Endothelial cell of umbilical vein (primary cell): ENCODE measurements at regions not wholly inside any gene's neighbourhood (a gene's known extent, or its start where the extent isn't known, plus 50 kb on each side); places are given as distances from the start of the nearest gene placed in this dataset.

Experiments used
- BruUV-seq: library from RNA; stranded (reverse); fragments of 400-500 nt; replicated peaks from 2 replicates; lab custom pipeline; 2021; lab: Mats Ljungman, UMichigan
- CTCF ChIA-PET: fragments of 300-600, 350-600 bp; sonication (Branson Sonifier 250); formaldehyde crosslinking; loops from one replicate; lab custom pipeline; 2021; ENCODE audit warnings: antibody characterized with exemption, inconsistent platforms; lab: Charles Lee
- POLR2A ChIA-PET: fragments of 300-600, 350-600 bp; sonication (Branson Sonifier 250); formaldehyde crosslinking; loops from one replicate; lab custom pipeline; 2021; ENCODE audit warnings: antibody characterized with exemption, inconsistent platforms; lab: Charles Lee
- DNase-seq: peaks from one replicate; pipeline ENCODE4 v3.0.0-alpha.2; 2011; ENCODE audit warnings: low read depth, low spot score
- FAIRE-seq: peaks from 2 replicates; lab custom pipeline; 2011; peaks lifted over from hg19 to GRCh38; lab: Jason Lieb, UNC
- H2AFZ ChIP-seq: 2 replicates; pipeline ENCODE4 v1.6.0; 2012; ENCODE audit warnings: low read depth, low read length, control low read depth, inconsistent platforms
- H3K27ac ChIP-seq: 2 replicates; pipeline ENCODE4 v1.5.1; 2011; ENCODE audit warnings: low read depth, mild to moderate bottlenecking, control low read depth, low read length, moderate library complexity; ENCODE audit not compliant: insufficient read depth
- H3K27me3 ChIP-seq, 2 experiments: 2 replicates each; pipeline versions ENCODE4 v1.6.0 to v1.6.1; 2011; ENCODE audit warnings: low read length in 2 of 2, mixed read lengths in 1 of 2; ENCODE audit not compliant: control insufficient read depth in 2 of 2, insufficient read depth in 2 of 2
- H3K36me3 ChIP-seq, 2 experiments: 2 replicates in 1 of 2; 3 replicates in 1 of 2; pipeline ENCODE4 v1.5.1; 2011; ENCODE audit warnings: low read length in 2 of 2, mild to moderate bottlenecking in 1 of 2, moderate library complexity in 1 of 2; ENCODE audit not compliant: control insufficient read depth in 2 of 2, insufficient read depth in 2 of 2; ENCODE audit errors: extremely low read depth in 1 of 2
- H3K4me1 ChIP-seq: 3 replicates; pipeline ENCODE4 v1.5.1; 2011; ENCODE audit warnings: mild to moderate bottlenecking, low read length; ENCODE audit not compliant: control insufficient read depth, insufficient read depth; ENCODE audit errors: extremely low read depth
- H3K4me2 ChIP-seq: 2 replicates; pipeline ENCODE4 v1.6.1; 2011; ENCODE audit warnings: low read length, control low read depth, mixed read lengths; ENCODE audit not compliant: insufficient read depth
- H3K4me3 ChIP-seq, 3 experiments: fragments of 200-600 bp in 1 of 3; sonication (generic), shearing (Covaris generic) in 1 of 3; replicated peaks in 1 of 3; 2 replicates each; pipeline ENCODE4 v1.5.1; 2011 to 2016; ENCODE audit warnings: control low read depth in 3 of 3, low read length in 3 of 3, mild to moderate bottlenecking in 2 of 3, inconsistent platforms in 1 of 3, low read depth in 1 of 3, moderate library complexity in 1 of 3; ENCODE audit not compliant: insufficient read depth in 1 of 3
- H3K79me2 ChIP-seq: 2 replicates; pipeline ENCODE4 v1.6.0; 2012; ENCODE audit warnings: low read length, inconsistent platforms; ENCODE audit not compliant: control insufficient read depth, insufficient read depth
- H3K9ac ChIP-seq: replicated peaks from 2 replicates; pipeline ENCODE3; 2011; ENCODE audit warnings: low read length, control low read depth; ENCODE audit not compliant: insufficient read depth; ENCODE audit errors: extremely low read depth
- H3K9me1 ChIP-seq: replicated peaks from 3 replicates; pipeline ENCODE4 v1.6.0; 2011; ENCODE audit warnings: mild to moderate bottlenecking, low read length; ENCODE audit not compliant: control insufficient read depth, insufficient read depth; ENCODE audit errors: extremely low read depth
- H3K9me3 ChIP-seq: replicated peaks from 2 replicates; pipeline ENCODE4 v1.5.1; 2012; ENCODE audit warnings: low read length, inconsistent platforms; ENCODE audit not compliant: control insufficient read depth, insufficient read depth
- H4K20me1 ChIP-seq: replicated peaks from 2 replicates; pipeline ENCODE3; 2011; ENCODE audit warnings: mild to moderate bottlenecking, low read length; ENCODE audit not compliant: control insufficient read depth, insufficient read depth; ENCODE audit errors: extremely low read depth
- EZH2 ChIP-seq: IDR thresholded peaks from 2 replicates; pipeline ENCODE4 v1.6.1; 2012; ENCODE audit warnings: borderline replicate concordance, low read depth, mild to moderate bottlenecking, moderate library complexity, low read length, inconsistent platforms; ENCODE audit not compliant: severe bottlenecking
- FOS ChIP-seq: IDR thresholded peaks from 2 replicates; pipeline ENCODE4 v1.6.1; 2011; ENCODE audit warnings: mild to moderate bottlenecking, low read length, moderate library complexity, borderline replicate concordance; ENCODE audit not compliant: insufficient read depth
- GATA2 ChIP-seq: IDR thresholded peaks from 2 replicates; pipeline ENCODE4 v1.7.0; 2011; ENCODE audit warnings: low read depth, mild to moderate bottlenecking, moderate library complexity, mixed read lengths, low read length; ENCODE audit not compliant: insufficient read length, insufficient read depth
- JUN ChIP-seq: IDR thresholded peaks from 2 replicates; pipeline ENCODE4 v1.6.1; 2011; ENCODE audit warnings: borderline replicate concordance, low read depth; ENCODE audit not compliant: insufficient read length, insufficient read depth
- MYC ChIP-seq: IDR thresholded peaks from one replicate; pipeline ENCODE4 v1.6.1; 2011; ENCODE audit warnings: mild to moderate bottlenecking, low read depth, low read length
- POLR2A ChIP-seq: IDR thresholded peaks from 2 replicates; pipeline ENCODE4 v1.6.1; 2012; ENCODE audit warnings: low read depth, mild to moderate bottlenecking, control low read depth, low read length
- POLR2AphosphoS5 ChIP-seq: IDR thresholded peaks from 2 replicates; pipeline ENCODE4 v1.6.1; 2012; ENCODE audit warnings: low read depth, mild to moderate bottlenecking, control low read depth, low read length, moderate library complexity; ENCODE audit not compliant: insufficient read depth
- dilution Hi-C: fragments of 300-500 bp; cut with MboI; formaldehyde crosslinking; loops from one replicate; pipeline ENCODE4 v1.15.0; 2019; ENCODE audit warnings: low sequenced_read_pairs; ENCODE audit not compliant: extremely low pct_ligation_motif_present
- intact Hi-C: fragments of 100-400 bp; cut with micrococcal nuclease; formaldehyde crosslinking; loops from one replicate; pipeline ENCODE4 v1.10.0; 2022
- TF ChIP-seq, protein P1 (sequence below), 2 donors: IDR thresholded peaks; 1 replicate in 1 of 2; 2 replicates in 1 of 2; pipeline ENCODE4 v1.5.1; 2011; ENCODE audit warnings: low read length in 2 of 2, mild to moderate bottlenecking in 2 of 2, moderate library complexity in 2 of 2, control low read depth in 1 of 2, inconsistent platforms in 1 of 2, low read depth in 1 of 2; ENCODE audit not compliant: insufficient read depth in 1 of 2; ENCODE audit errors: extremely low read depth in 1 of 2
- TF ChIP-seq, protein P2 (sequence below): IDR thresholded peaks from 2 replicates; pipeline ENCODE4 v1.6.1; 2011; ENCODE audit not compliant: insufficient read depth, insufficient read length

DNA sequence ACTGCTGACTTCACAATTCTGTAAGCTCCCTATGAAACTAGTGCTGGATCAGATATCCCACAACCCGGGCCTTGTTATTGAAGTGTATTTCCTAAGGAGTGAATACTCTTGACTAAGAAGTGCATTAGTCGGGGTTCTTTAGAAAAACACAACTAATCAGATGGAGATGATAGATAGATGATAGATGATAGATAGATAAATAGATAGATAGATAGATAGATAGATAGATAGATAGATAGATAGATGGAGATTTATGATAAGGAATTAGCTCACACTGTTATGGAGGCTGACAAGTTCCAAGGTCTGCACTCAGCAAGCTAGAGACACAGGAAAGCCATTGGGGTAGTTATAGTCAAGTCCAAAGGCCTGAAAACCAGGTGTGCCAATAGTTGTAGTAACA lies 214.6 kb upstream of the COX7C start:
- CTCF ChIA-PET = no interaction called here

DNA sequence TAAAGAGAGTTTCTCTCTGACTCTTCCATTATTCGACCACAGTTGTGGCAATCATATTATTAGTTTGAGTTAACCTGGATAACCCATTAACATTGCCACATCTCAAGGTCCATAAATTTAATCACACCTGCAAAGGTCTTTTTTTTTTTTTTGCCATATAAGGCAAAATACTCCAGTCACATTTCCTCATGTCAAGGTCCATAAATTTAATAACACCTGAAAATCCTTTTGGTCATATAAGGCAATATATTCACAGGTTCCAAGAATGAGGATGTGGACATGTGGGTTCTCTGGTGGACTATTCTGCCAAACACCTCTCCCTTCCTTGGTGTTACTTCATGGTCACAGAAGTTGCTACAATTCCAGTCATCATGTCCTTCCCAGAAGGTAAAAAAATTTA lies 213.5 kb upstream of the COX7C start:
- H4K20me1 ChIP-seq = no peaks in the 10 kb centered on the region
- no peaks in the 10 kb centered on the region for H3K9me1 ChIP-seq
- no peaks in the 10 kb centered on the region for H3K4me1 ChIP-seq
- H3K9ac ChIP-seq = no peak overlapping the region
- ChIA-PET POLR2A (interaction anchor here (0.7 kb wide), 1 partner anchor 90 kb away, joined by 5 read pairs; no protein-coding TSS in a partner anchor), CTCF (no interaction called here)
- intact Hi-C loops = no loop called here
- DNase-seq = no peak
- no peaks in the 10 kb centered on the region for H3K27me3 ChIP-seq
- no TSS peak for BruUV-seq
- no peaks in the 10 kb centered on the region for H3K79me2 ChIP-seq
- no peak overlapping the region for H3K27ac ChIP-seq
- H3K36me3 ChIP-seq = no peaks in the 10 kb centered on the region
- no peak overlapping the region for H3K4me2 ChIP-seq
- no peaks in the 10 kb centered on the region for H3K9me3 ChIP-seq
- TF ChIP-seq FOS (no peak), GATA2 (no peak), EZH2 (no peak), JUN (no peak), MYC (no peak), POLR2A (no peak), POLR2AphosphoS5 (no peak)
- TF ChIP-seq, protein P1, sequence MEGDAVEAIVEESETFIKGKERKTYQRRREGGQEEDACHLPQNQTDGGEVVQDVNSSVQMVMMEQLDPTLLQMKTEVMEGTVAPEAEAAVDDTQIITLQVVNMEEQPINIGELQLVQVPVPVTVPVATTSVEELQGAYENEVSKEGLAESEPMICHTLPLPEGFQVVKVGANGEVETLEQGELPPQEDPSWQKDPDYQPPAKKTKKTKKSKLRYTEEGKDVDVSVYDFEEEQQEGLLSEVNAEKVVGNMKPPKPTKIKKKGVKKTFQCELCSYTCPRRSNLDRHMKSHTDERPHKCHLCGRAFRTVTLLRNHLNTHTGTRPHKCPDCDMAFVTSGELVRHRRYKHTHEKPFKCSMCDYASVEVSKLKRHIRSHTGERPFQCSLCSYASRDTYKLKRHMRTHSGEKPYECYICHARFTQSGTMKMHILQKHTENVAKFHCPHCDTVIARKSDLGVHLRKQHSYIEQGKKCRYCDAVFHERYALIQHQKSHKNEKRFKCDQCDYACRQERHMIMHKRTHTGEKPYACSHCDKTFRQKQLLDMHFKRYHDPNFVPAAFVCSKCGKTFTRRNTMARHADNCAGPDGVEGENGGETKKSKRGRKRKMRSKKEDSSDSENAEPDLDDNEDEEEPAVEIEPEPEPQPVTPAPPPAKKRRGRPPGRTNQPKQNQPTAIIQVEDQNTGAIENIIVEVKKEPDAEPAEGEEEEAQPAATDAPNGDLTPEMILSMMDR (IDR thresholded peaks at IDR 0.05; ENCODE audit: extremely low read depth in 1 of 2, insufficient read depth in 1 of 2, low read depth in 1 of 2, low read length in 2 of 2) = no peak
- TF ChIP-seq, protein P2, sequence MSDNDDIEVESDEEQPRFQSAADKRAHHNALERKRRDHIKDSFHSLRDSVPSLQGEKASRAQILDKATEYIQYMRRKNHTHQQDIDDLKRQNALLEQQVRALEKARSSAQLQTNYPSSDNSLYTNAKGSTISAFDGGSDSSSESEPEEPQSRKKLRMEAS = no peak
- dilution Hi-C loops = no loop called here
- no peak overlapping the region for H3K4me3 ChIP-seq
- H2AFZ ChIP-seq = no peak overlapping the region
- FAIRE-seq = no peak

More for the DNA sequence above, 214.6 kb upstream of the COX7C start:
- Histone ChIP-seq H3K4me2 (no peak overlapping the region), H3K4me1 (no peaks in the 10 kb centered on the region), H4K20me1 (no peaks in the 10 kb centered on the region), H3K36me3 (no peaks in the 10 kb centered on the region), H3K9ac (no peak overlapping the region), H3K4me3 (no peak overlapping the region), H3K79me2 (no peaks in the 10 kb centered on the region), H3K27ac (no peak overlapping the region), H3K9me1 (no peaks in the 10 kb centered on the region), H2AFZ (no peak overlapping the region), H3K27me3 (no peaks in the 10 kb centered on the region), H3K9me3 (no peaks in the 10 kb centered on the region)
- POLR2A ChIA-PET = no interaction called here
- no TSS peak for BruUV-seq
- no peak for DNase-seq
- TF ChIP-seq GATA2 (no peak), JUN (no peak), MYC (no peak), FOS (no peak)
- intact Hi-C loops = no loop called here
- FAIRE-seq = no peak
- dilution Hi-C loops = no loop called here
